MM.1S (cell line): ENCODE measurements at regions not wholly inside any gene's neighbourhood (a gene's known extent, or its start where the extent isn't known, plus 50 kb on each side); places are given as distances from the start of the nearest gene placed in this dataset.

Experiments used
- CTCF ChIP-seq: fragments of 300-600 bp; sonication (generic); IDR thresholded peaks from 2 replicates; pipeline ENCODE4 v1.5.1; 2016; ENCODE audit warnings: antibody characterized with exemption, low read length, mixed read lengths
- EZH2 ChIP-seq: fragments of 300-600 bp; sonication (generic); optimal IDR thresholded peaks from 2 replicates; pipeline ENCODE3; 2017; ENCODE audit warnings: low read depth, mild to moderate bottlenecking, antibody characterized with exemption, low read length, mixed read lengths
- EZH2phosphoT487 ChIP-seq: fragments of 300-600 bp; sonication (generic); IDR thresholded peaks from 2 replicates; pipeline ENCODE4 v1.6.1; 2018; ENCODE audit warnings: antibody characterized with exemption, low read length

- TF ChIP-seq CTCF (no peak), EZH2 (no peak), EZH2phosphoT487 (no peak)
These were observed 142.9 kb upstream of the SPACA7 start for GRCh38 chr13:112233256-112233655.
